Stimulated activated CD8-positive, alpha-beta memory T cell treated with anti-CD3 and anti-CD28 coated beads, Interleukin-12 subunit alpha, Interleukin-12 subunit beta, amount 100 ng/mL, for 1 hour (primary cell): ENCODE measurements at regions not wholly inside any gene's neighbourhood (a gene's known extent, or its start where the extent isn't known, plus 50 kb on each side); places are given as distances from the start of the nearest gene placed in this dataset.
A peak's percentile ranks its signal among the peaks of the same experiment; 100 is the strongest.
"Not testable (repeated sequence)": the region's sequence is repeated elsewhere in the genome, so short reads cannot be mapped to it uniquely, and the experiment has no call there.

Experiments used
- DNase-seq: peaks from one replicate; pipeline ENCODE4 v3.0.0-alpha.2; 2020; ENCODE audit warnings: low read depth

DNA sequence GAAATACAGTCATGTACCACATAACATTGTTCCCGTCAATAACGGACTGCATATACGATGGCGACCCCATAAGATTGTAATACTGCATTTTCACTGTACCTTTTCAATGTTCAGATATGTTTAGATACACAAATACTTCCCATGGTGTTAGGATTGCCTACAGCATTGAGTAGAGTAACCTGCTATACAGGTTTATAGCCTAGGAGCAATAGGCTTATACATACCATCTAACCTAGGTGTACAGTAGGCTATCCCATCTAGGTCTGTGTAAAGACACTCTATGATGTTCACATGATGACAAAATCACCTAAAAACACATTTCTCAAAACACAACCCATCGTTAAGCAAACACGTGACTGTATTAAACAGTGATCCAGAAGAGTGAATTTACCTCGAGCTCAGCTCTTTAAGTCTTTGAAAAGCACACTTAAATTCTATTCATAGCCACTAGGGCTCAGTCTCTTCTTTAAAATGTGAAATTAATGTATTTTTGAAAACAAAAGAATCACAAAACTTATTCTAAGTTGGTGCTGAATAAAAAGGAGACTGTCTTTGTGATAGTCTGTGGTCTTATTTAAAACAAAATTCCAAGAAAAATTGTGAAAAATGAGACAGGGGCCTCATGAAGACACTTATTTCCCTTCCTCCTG is 239.1 kb upstream of the ARID2 start:
- no peak for DNase-seq

DNA sequence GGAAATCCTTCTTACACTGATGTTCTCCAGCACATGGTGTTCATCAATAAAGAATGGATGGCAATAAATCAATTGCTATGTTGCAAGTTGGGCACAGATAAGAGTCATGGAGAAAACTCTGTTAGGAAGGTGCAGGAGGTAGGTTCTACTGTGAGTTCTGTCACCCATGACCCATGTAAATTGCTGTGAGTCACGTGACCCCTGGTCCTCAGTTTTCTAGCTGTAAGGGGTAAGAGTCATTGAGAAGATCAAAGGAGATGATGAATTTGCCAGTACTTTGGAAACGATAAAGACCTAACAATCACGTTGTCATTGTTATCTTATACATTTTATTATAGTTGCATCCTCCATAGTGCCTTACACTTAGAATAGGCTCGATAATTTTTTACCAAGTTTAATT is 235.2 kb upstream of the ARID2 start:
- no peak for DNase-seq

DNA sequence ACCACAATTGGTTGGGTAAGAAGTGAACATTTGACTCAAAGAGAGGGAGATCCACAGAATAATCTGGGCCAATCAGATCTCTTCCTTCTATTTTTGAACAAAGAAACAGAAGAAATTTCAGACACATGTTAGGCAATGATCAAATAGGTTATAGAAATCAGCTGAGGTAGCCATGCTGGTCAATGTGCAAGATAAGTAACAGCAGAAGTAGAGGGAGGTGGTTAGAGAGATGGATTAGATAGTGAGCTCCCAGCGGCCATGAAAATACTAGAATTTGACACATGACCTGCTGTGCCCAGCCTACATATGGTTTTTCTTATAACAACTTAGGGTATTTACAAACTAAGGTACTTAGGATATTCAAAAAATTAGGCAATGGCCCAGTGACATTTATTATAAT is 230.9 kb upstream of the ARID2 start:
- no peak for DNase-seq

DNA sequence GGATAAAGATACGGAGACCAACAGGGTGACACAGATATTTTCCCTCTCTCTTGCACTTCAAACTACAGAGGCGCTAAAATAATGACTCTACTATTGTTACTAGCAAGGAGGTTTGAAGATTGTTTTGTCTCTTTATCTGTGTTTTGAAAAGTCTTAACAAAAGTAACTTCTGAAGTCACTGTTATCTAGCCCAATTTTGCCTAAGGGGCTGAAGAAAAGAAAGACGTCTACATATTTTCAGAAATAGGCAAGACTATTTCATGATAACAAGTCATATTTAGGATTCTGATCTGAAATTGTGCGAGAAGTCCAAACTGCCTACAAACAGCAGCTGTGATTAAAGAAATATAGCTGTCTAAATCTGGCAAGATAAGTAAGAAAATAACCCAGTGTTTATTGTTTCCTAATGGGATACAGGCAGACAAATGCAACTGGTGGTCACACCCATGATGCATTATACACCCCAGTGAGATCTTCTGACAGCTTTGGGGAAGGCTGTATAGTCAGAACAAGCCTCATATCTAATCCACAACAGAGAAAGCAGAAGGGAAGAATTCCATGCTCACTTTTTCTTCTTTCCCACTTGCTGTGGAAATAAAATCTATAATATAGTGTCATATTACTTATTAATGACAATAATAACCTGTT is 226.9 kb upstream of the ARID2 start:
- DNase-seq: no peak

DNA sequence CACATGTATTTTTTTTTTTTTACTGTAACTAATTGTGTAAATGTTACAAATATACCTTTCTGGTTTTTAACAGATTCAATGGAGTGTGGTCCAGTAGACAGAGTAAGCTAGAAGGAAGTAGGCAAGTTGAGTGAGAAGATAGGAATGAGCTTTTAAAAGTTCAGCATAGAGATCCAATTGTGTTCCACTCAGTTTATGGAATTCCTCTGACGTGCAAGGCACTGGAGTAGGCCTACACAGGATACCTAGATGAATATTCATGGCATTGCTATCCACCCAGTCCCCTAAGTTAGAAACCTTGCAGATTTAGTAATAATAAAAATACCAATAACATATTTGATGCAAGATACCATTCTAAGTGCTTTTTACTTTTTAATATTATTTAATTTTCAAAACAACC is 225.6 kb upstream of the ARID2 start:
- DNase-seq: no peak

DNA sequence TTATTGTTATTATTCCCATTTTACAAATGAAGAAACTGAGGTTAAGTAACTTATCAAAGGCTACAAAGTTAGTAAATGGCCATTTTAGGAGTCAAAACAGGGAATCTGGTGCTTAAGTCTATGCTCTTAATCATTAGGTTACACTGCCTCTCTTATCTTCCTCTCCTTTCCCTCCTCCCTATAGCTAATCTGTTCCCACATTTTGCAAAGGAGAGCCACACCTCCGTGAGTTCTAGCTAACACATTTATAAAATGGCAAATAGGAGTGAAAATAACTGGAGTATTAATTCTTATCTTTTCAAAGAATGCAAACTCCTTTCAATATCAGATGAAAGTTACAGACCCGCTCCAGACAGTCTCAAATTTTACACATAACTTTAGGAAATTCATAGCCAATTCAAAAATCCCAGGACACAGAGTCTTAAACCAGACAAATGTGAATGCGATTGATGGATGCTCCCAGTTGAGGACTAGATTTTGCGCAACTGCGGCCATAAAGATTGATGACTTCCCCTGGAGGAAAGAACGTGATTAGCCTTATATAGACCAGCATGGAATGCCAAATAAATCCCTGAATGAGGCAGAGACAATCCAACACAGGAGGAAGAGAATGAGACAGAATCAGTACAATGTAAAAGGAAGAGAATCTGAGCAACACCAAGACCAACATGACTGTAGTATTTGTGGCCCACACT is 225.0 kb upstream of the ARID2 start:
- no peak for DNase-seq

DNA sequence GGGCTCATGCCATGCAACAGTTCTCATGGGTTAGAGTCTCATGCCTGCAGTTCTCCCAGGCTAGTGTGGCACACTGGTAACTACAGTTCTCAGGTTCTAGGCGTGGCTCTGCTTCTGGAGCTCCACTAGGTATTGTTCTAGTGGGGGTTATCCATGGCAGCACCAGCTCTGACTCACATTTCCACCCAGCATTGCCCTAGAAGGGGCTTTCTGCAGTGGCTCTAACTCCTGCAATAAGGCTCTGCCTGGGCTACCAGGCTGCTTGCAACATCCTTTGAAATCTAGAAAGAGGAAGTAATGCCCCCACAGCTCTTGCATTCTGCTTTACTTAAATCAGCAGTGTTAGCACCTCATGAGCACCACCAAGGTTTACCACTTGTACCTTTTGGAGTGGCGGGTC is 220.3 kb upstream of the ARID2 start:
- no peak for DNase-seq

DNA sequence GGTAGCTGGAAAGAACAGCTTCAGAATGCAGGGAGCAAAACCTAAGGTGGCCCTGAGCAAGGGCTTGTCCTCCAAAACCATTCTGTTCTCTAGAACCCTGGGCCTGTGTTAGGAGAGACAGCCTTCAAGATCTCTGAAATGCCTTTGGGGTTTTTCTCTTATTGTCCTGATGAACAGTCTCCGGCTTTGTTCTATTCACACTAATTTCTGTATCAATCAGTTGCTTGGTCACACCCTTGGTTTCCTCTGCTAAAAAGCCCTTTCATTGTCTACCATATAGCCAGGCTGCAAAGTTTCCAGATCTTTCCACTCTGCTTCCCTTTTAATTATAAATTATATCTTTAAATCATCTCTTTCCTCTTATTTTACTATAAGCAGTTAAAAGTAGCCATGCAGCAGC is 219.9 kb upstream of the ARID2 start:
- DNase-seq: no peak

DNA sequence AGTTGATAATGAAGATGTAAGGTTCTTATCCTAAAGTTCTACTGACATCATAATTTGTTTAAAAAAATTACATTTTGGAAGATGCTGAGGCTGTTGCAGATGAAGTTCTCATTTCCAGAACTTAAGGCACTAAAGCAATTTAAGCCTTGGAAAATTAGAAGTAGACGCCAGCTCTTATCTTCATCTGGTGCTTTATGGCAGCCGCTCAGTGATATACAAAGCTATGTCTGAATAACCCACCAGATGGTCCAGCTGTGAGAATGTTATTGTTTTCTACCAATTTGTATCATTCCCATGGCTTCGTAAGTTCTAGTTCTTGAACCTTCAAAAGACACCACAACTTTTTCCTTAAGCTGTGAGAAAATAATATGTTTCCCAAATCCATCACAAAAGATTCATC is 212.1 kb upstream of the ARID2 start:
- DNase-seq: no peak

DNA sequence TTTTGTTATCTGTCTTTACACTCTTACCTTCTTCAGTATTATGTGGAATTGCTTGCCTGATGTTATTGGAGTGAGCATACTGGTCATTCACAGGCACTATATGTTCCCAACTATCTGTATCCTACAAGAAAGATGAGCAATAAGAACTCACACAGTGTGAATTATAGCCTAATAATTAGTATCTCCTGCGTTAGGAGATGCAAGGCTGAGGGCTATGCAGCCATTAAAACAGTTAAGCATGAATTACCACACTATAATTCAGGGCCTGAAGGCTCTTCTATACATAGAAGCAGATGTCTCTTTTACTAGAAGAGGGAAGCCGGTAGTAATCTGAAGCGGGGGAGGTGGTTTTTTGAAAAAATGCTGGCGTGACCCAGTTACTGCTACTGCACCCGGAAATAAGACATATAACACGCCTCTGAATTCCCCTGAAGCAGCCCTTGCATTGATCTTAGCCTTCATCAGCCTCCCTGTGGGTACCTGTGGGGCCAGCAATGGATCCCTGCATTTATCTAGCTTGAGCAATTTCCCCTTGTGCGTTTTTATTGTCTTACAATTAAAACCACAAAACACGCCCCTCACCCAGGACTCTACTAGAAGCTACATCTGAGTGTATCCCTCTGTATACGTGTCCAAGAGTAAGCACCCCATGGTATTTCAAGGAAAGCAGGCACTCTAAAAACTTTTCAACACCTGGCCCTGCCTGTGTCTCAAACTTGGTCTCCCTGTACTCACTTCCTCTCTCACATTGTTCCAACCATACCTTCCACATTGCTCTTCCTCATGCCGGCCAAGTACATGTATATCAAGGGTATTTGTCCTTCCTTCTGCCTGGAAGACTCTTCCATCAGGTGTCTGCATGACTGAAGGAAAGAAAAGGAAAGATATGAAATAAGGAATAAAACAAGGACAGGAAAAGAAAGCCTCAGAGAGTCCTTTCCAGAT is 210.9 kb upstream of the ARID2 start:
- DNase-seq: peak; percentile 33

DNA sequence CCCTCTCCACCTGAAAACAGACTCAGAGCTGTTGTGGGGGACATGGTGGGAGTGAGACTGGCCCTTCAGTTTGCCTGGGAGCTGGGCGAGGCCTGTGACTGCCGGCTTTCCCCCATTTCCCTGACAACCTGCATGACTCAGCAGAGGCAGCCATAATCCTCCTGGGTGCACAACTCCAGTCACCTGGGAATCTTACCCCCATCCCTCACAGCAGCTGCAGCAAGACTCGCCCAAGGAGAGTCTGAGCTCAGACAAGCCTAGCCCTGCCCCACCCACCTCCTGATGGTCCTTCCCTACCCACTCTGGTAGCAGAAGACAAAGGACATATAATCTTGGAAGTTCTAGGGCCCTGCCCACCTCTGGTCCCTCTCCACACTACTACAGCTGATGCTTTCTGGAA is 207.3 kb upstream of the ARID2 start:
- DNase-seq: no peak

DNA sequence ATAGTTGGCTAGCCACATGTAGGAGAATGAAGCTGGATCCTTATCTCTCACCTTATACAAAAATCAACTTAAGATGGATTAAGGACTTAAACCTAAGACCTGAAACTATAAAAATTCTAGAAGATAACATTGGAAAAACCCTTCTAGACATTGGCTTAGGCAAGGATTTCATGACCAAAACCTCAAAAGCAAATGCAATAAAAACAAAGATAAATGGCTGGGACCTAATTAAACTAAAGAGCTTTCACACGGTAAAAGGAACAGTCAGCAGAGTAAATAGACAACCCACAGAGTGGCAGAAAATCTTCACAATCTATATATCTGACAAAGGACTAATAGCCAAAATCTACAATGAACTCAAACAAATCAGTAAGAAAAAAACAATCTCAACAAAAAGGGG is 202.7 kb upstream of the ARID2 start:
- not testable (repeated sequence) for DNase-seq

DNA sequence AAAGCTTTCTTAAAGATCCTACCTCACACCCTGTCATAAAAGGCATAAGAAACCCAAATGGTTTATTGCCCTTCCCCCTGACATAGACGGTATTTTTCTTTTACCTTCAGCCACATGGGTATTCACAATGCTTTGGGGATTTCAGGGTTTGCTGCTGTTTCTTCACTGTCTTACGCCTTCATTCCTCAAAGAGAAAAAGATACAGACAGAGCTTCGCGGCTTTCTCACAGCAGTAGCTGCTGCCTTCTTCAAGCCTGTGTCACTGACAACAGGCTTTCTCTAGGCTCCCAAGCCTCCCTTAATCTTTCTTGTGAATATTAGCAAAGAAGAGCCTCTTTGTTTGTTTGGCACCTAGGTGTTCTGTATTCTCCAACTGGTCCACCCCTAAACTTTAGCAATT is 197.4 kb upstream of the ARID2 start:
- no peak for DNase-seq

DNA sequence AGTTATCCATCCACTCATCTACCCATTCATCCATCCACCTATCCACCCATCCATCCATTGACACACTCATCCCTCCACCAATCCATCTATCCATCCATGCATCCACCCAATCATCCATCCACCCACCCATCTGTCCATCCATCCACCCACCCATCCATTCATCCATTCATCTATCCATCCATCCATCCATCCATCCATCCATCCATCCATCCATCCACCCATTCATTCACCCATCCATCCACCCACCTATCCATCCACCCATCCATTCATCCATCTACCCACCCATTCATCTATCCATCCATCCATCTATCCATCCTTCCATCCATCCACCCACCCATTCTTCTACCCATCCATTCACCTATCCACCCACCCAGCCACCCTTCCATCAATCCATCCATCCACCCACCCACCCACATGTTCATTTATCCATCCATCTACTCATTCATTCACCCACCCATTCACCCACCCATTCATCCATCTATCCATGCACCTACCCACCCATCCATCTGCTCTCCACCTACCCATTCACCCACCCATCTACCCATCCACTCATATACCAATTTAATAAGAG is 193.8 kb upstream of the ARID2 start:
- DNase-seq: no peak

DNA sequence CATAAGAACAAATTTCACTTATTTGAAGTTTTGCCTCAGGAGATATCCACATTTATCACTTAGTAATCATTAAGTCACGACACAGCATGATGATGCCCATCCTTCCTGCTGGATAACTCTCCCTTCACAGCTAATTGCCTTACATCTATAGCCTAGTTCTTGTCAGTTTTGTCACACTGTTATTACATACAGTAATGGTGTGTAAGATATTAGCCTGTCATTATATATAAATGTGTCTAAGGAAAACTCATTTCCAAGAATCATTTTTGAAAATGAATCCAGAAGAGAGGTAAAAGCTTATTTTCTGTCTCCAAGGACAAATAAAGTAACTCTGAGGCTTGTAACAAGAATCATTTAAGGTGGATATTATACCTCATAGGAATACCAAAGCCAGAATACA is 193.2 kb upstream of the ARID2 start:
- DNase-seq: no peak

DNA sequence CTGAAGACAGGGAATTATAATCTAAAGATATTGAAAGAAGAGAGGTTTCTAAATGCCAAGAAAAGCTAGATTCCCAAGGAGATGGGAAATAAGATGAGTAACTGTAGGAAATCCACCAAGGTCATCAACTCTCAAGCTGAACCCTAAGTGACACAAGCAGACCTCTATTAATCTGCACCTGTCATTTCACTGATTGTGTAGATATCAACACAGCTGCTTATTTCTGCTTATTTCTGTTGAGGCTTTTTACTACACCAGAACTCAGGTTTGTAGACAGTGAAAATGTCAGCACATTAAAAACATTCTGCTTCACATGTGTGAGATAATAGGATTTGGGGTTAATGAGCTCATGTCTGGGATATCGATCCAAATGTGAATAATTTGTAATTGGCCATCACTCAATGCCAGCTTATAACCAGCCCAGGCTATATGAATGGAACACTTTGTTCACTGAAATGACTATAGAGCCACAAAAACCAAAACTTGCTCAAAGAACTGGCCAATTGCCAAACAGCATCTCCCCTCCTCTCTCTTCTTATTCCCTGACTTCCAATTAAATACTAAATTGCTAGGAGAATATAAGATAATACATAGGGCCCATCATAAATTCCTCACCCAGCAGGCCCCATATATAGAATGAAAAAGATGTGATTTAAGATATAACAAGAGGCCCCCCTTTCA is 188.7 kb upstream of the ARID2 start:
- no peak for DNase-seq

DNA sequence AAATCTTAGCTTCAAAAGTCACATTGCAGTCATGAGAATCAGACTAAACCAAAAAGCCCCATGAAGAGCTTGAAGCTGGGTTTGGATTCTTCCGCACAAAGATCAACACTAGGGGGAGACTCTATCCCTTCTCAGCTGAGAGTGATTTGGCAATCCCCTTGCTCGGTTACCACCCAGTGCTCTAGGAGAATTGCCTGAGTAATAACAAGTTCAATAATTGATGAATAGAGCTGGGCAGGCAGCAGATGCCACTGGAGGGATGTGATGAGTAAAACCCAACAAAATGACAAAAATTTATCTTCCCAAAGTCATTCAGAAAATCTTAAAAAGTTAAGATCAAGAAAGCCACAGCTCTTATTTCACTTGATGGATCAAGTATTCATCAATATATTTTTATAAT is 185.6 kb upstream of the ARID2 start:
- DNase-seq: peak; percentile 26

DNA sequence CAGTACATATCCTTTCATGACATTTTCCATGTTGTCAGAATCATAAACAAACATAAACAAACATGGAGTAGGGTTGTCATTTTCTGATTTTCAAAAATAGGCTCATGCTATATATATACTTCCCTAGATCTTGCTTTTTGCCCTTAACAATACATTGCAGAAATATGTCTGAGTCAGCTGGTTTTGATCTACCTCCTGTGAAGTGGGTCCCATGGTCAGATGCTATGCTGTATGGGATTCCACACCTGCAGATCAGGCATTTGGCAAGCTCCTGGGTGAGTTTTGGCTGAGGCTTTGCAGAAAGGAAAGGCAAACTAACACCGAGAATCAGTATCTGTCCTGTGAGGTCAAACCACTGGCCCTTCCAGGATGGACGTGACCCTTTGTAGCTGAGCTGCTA is 183.0 kb upstream of the ARID2 start:
- no peak for DNase-seq

DNA sequence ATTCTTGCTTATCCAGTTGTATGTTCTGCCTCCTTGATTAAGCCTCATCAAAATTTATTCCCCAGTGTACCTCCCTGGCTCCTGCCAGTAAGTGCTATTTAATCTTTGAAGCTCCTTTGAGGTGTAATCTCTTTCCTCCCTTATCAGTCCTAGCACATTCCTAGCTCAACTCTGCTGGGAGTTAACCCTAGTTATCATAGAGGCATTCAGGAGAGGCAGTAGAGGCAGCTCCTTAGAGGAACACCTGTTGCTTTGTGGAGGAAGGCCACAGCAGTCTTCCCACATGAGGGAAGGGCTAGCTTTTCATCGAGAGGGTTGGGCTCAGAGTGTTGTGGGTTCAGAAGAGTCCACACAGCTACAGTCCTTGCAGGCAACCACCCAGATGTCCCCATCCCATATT is 182.4 kb upstream of the ARID2 start:
- DNase-seq: no peak

DNA sequence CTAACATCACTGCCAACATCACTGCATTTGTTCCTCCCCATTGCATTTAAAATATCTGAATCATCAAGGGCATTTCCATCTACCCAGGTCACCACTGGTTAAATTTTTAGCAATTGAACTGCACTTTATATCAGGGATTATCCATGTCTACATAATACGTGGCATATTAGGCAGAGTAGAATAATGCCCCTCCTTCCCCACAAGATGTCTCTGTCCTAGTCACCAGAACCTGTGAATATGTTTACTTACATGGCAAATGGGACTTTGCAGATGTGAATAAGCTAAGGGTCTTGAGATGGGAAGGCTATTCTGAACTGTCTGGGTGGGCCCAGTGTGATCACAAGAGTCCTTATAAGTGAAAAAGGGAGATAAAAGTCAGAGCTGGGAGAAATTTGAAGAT is 181.7 kb upstream of the ARID2 start:
- DNase-seq: no peak

DNA sequence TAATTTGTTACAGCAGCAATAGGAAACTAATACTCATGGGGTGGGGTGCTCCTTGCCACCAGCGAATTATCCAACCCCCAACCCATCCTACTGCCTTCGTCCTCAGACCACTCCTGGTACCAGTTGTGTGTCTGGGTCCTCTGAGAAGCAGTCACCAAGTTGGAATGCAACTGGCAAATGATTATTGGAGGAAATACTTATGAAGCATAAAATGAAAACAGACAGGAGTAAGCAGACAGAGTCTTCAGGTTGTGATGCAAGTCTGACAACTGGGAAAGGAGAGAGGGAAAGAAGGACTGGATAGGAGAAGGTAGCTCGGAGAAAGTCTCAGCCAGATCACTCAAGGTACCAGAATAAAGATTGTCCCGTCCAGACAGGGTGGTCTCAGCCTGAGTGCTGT is 181.1 kb upstream of the ARID2 start:
- no peak for DNase-seq
